OCI-LY7 (cell line): ENCODE measurements at regions not wholly inside any gene's neighbourhood (a gene's known extent, or its start where the extent isn't known, plus 50 kb on each side); places are given as distances from the start of the nearest gene placed in this dataset.

ENCODE experiments used
- BruUV-seq: library from RNA; stranded (reverse); fragments of 400-500 nt; replicated peaks from 2 replicates; lab custom pipeline; 2021; lab: Mats Ljungman, UMichigan
- CTCF ChIA-PET: fragments of 300-600 bp; sonication (Branson Sonifier 250); formaldehyde crosslinking; loops from one replicate; lab custom pipeline; 2022; ENCODE audit warnings: antibody characterized with exemption; ENCODE audit not compliant: unreplicated experiment; lab: Charles Lee
- POLR2A ChIA-PET: fragments of 300-600 bp; sonication (Branson Sonifier 250); formaldehyde crosslinking; loops from one replicate; lab custom pipeline; 2022; ENCODE audit warnings: antibody characterized with exemption; lab: Charles Lee
- DNase-seq: peaks from one replicate; pipeline ENCODE4 v3.0.0-alpha.2; 2015; ENCODE audit warnings: low spot score
- H2AFZ ChIP-seq: fragments of 200-600 bp; sonication (generic), shearing (Covaris generic); 2 replicates; pipeline ENCODE4 v1.6.1; 2014; ENCODE audit warnings: mild to moderate bottlenecking, antibody characterized with exemption, low read length, moderate library complexity
- H3K27ac ChIP-seq: fragments of 200-600 bp; sonication (generic); 2 replicates; pipeline ENCODE4 v1.5.1; 2014; ENCODE audit warnings: mixed run types, low read depth, mild to moderate bottlenecking, moderate library complexity, low read length, inconsistent platforms; ENCODE audit not compliant: poor library complexity, severe bottlenecking
- H3K36me3 ChIP-seq: fragments of 200-600 bp; sonication (generic); 2 replicates; pipeline ENCODE4 v1.6.1; 2014; ENCODE audit warnings: mild to moderate bottlenecking, antibody characterized with exemption, low read length, moderate library complexity, mixed read lengths; ENCODE audit not compliant: insufficient read depth
- H3K4me1 ChIP-seq: fragments of 200-600 bp; sonication (generic); 2 replicates; pipeline ENCODE4 v1.5.1; 2014; ENCODE audit warnings: mild to moderate bottlenecking, low read length; ENCODE audit not compliant: insufficient read depth, poor library complexity, severe bottlenecking
- H3K4me2 ChIP-seq: fragments of 200-600 bp; sonication (generic); 2 replicates; pipeline ENCODE4 v1.6.1; 2014; ENCODE audit warnings: mild to moderate bottlenecking, low read length
- H3K4me3 ChIP-seq: fragments of 200-600 bp; sonication (generic); 2 replicates; pipeline ENCODE4 v1.5.1; 2014; ENCODE audit warnings: mild to moderate bottlenecking, low read depth, low read length; ENCODE audit not compliant: poor library complexity, severe bottlenecking
- H3K79me2 ChIP-seq: fragments of 200-600 bp; sonication (generic); 2 replicates; pipeline ENCODE4 v1.6.1; 2016; ENCODE audit warnings: low read depth, mild to moderate bottlenecking, low read length, moderate library complexity, mixed read lengths; ENCODE audit not compliant: insufficient read depth
- H3K9me2 ChIP-seq: fragments of 200-600 bp; sonication (generic); 2 replicates; pipeline ENCODE4 v1.6.1; 2016; ENCODE audit warnings: mild to moderate bottlenecking, low read length, mixed read lengths; ENCODE audit not compliant: insufficient read depth
- H3K9me3 ChIP-seq: fragments of 200-600 bp; sonication (generic); 2 replicates; pipeline ENCODE4 v1.6.1; 2014; ENCODE audit warnings: mild to moderate bottlenecking, mixed run types, low read length, mixed read lengths
- H4K20me1 ChIP-seq: fragments of 200-600 bp; sonication (generic); 2 replicates; pipeline ENCODE4 v1.6.1; 2014; ENCODE audit warnings: mild to moderate bottlenecking, antibody characterized with exemption, low read length, moderate library complexity, mixed read lengths; ENCODE audit not compliant: insufficient read depth
- EZH2phosphoT487 ChIP-seq: fragments of 200-600 bp; sonication (generic); IDR thresholded peaks from 2 replicates; pipeline ENCODE4 v1.6.1; 2018; ENCODE audit warnings: low read depth, borderline replicate concordance, mild to moderate bottlenecking, mixed run types, antibody characterized with exemption, low read length, moderate library complexity, mixed read lengths
- intact Hi-C: fragments of 100-400 bp; cut with micrococcal nuclease; formaldehyde crosslinking; loops from one replicate; pipeline ENCODE4 v1.10.0; 2022; ENCODE audit not compliant: unreplicated experiment
- TF ChIP-seq, protein P1 (sequence below): fragments of 200-600 bp; sonication (generic); conservative IDR thresholded peaks from 2 replicates; pipeline ENCODE4 v1.5.1; 2014; ENCODE audit warnings: mild to moderate bottlenecking, antibody characterized with exemption, low read length, moderate library complexity, mixed read lengths

- Histone ChIP-seq H3K36me3 (no peaks in the 10 kb centered on the region), H2AFZ (no peak overlapping the region), H3K4me2 (no peak overlapping the region), H4K20me1 (no peaks in the 10 kb centered on the region), H3K27ac (no peak overlapping the region), H3K4me3 (no peak overlapping the region), H3K4me1 (no peaks in the 10 kb centered on the region), H3K9me3 (no peaks in the 10 kb centered on the region), H3K9me2 (no peaks in the 10 kb centered on the region), H3K79me2 (no peaks in the 10 kb centered on the region)
- DNase-seq: no peak
- CTCF ChIA-PET: no interaction called here
- no TSS peak for BruUV-seq
- TF ChIP-seq, protein P1, sequence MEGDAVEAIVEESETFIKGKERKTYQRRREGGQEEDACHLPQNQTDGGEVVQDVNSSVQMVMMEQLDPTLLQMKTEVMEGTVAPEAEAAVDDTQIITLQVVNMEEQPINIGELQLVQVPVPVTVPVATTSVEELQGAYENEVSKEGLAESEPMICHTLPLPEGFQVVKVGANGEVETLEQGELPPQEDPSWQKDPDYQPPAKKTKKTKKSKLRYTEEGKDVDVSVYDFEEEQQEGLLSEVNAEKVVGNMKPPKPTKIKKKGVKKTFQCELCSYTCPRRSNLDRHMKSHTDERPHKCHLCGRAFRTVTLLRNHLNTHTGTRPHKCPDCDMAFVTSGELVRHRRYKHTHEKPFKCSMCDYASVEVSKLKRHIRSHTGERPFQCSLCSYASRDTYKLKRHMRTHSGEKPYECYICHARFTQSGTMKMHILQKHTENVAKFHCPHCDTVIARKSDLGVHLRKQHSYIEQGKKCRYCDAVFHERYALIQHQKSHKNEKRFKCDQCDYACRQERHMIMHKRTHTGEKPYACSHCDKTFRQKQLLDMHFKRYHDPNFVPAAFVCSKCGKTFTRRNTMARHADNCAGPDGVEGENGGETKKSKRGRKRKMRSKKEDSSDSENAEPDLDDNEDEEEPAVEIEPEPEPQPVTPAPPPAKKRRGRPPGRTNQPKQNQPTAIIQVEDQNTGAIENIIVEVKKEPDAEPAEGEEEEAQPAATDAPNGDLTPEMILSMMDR: no peak
- TF ChIP-seq EZH2phosphoT487: no peak
- intact Hi-C loops: no loop called here
- POLR2A ChIA-PET: no interaction called here
These were observed 1032.0 kb downstream of the BRD1 start for GRCh38 chr22:48795664-48796063.

GRCh38 chr22:48794906-48795305 lies 1032.8 kb downstream of the BRD1 start:
- no peaks in the 10 kb centered on the region for H3K36me3 ChIP-seq
- H3K4me3 ChIP-seq: no peak overlapping the region
- CTCF ChIA-PET: no interaction called here
- TF ChIP-seq, protein P1: no peak
- TF ChIP-seq EZH2phosphoT487: no peak
- POLR2A ChIA-PET: no interaction called here
- BruUV-seq: no TSS peak
- no peaks in the 10 kb centered on the region for H3K79me2 ChIP-seq
- no peaks in the 10 kb centered on the region for H3K9me2 ChIP-seq
- H3K4me1 ChIP-seq: no peaks in the 10 kb centered on the region
- H3K27ac ChIP-seq: no peak overlapping the region
- H4K20me1 ChIP-seq: no peaks in the 10 kb centered on the region
- no peak overlapping the region for H3K4me2 ChIP-seq
- H2AFZ ChIP-seq: no peak overlapping the region
- intact Hi-C loops: no loop called here
- DNase-seq: no peak
- H3K9me3 ChIP-seq: no peaks in the 10 kb centered on the region

GRCh38 chr22:48793949-48794348 lies 1033.7 kb downstream of the BRD1 start:
- no peak for DNase-seq
- intact Hi-C loops: no loop called here

More at GRCh38 chr22:48793949-48794348, 1033.7 kb downstream of the BRD1 start:
- TF ChIP-seq, protein P1: no peak
- TF ChIP-seq EZH2phosphoT487: no peak
- no TSS peak for BruUV-seq
- H2AFZ ChIP-seq: no peak overlapping the region
- H3K27ac ChIP-seq: no peak overlapping the region
- no peaks in the 10 kb centered on the region for H3K9me3 ChIP-seq
- no peaks in the 10 kb centered on the region for H4K20me1 ChIP-seq
- H3K4me2 ChIP-seq: no peak overlapping the region
- POLR2A ChIA-PET: no interaction called here
- H3K4me1 ChIP-seq: no peaks in the 10 kb centered on the region
- no peaks in the 10 kb centered on the region for H3K79me2 ChIP-seq
- no peaks in the 10 kb centered on the region for H3K36me3 ChIP-seq
- H3K4me3 ChIP-seq: no peak overlapping the region
- CTCF ChIA-PET: no interaction called here
- no peaks in the 10 kb centered on the region for H3K9me2 ChIP-seq
